ENCODE measurements at regions not wholly inside any gene's neighbourhood (a gene's known extent, or its start where the extent isn't known, plus 50 kb on each side); places are given as distances from the start of the nearest gene placed in this dataset.

DNA sequence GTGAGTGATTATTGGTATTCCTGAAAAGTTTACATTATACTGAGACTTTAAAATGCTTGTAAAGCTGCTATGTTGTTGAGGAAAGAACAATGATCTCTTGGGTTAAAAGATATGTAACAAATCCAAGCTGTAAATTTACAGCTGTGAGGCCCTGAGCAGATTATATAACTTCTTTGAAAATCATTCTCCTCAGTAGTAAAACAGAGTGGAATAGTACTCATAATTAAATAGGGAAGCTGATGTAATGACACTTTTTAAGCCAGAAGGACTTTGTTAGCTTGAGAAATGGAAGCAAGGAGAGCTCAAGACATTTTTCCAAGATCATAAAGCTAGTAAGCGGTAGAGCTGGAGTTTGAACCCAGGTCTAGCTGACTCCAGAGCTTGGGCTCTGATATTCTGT, 363.9 kb downstream of the TMEM135 start:
- TF ChIP-seq, protein P1, sequence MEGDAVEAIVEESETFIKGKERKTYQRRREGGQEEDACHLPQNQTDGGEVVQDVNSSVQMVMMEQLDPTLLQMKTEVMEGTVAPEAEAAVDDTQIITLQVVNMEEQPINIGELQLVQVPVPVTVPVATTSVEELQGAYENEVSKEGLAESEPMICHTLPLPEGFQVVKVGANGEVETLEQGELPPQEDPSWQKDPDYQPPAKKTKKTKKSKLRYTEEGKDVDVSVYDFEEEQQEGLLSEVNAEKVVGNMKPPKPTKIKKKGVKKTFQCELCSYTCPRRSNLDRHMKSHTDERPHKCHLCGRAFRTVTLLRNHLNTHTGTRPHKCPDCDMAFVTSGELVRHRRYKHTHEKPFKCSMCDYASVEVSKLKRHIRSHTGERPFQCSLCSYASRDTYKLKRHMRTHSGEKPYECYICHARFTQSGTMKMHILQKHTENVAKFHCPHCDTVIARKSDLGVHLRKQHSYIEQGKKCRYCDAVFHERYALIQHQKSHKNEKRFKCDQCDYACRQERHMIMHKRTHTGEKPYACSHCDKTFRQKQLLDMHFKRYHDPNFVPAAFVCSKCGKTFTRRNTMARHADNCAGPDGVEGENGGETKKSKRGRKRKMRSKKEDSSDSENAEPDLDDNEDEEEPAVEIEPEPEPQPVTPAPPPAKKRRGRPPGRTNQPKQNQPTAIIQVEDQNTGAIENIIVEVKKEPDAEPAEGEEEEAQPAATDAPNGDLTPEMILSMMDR (IDR thresholded peaks at IDR 0.05; ENCODE audit: low read depth, low read length), result no peak
- TF ChIP-seq EZH2phosphoT487 (IDR thresholded peaks at IDR 0.05; ENCODE audit: low read depth), result no peak
